GM12891 (cell line): ENCODE measurements at regions not wholly inside any gene's neighbourhood (a gene's known extent, or its start where the extent isn't known, plus 50 kb on each side); places are given as distances from the start of the nearest gene placed in this dataset.

Experiments used
- POLR2A ChIP-seq: IDR thresholded peaks from 2 replicates; pipeline ENCODE4 v1.6.1; 2011; ENCODE audit warnings: low read depth, low read length, control low read depth
- POLR2AphosphoS5 ChIP-seq: IDR thresholded peaks from 2 replicates; pipeline ENCODE4 v1.6.1; 2011; ENCODE audit warnings: low read depth, low read length, control low read depth
- POU2F2 ChIP-seq: IDR thresholded peaks from 2 replicates; pipeline ENCODE4 v1.6.1; 2011; ENCODE audit warnings: low read depth, mild to moderate bottlenecking, control low read depth, low read length, moderate library complexity
- TAF1 ChIP-seq: IDR thresholded peaks from 2 replicates; pipeline ENCODE4 v1.6.1; 2011; ENCODE audit warnings: low read depth, low read length, control low read depth

- TF ChIP-seq POLR2A (no peak), TAF1 (no peak), POLR2AphosphoS5 (no peak), POU2F2 (no peak)
These were observed 136.8 kb upstream of the ARHGAP42 start for GRCh38 chr11:100550298-100550697.
